GM23248 (cell line): ENCODE measurements at regions not wholly inside any gene's neighbourhood (a gene's known extent, or its start where the extent isn't known, plus 50 kb on each side); places are given as distances from the start of the nearest gene placed in this dataset.

ENCODE experiments used
- EZH2 ChIP-seq: fragments of 200-600 bp; sonication (generic); IDR thresholded peaks from 2 replicates; pipeline ENCODE4 v1.6.1; 2018; ENCODE audit warnings: antibody characterized with exemption, mild to moderate bottlenecking; ENCODE audit not compliant: insufficient read depth, poor library complexity, severe bottlenecking
- EZH2phosphoT487 ChIP-seq: fragments of 200-600 bp; sonication (generic); IDR thresholded peaks from 2 replicates; pipeline ENCODE4 v1.6.1; 2018; ENCODE audit warnings: antibody characterized with exemption, moderate library complexity, mild to moderate bottlenecking, low read depth; ENCODE audit not compliant: insufficient read depth

DNA sequence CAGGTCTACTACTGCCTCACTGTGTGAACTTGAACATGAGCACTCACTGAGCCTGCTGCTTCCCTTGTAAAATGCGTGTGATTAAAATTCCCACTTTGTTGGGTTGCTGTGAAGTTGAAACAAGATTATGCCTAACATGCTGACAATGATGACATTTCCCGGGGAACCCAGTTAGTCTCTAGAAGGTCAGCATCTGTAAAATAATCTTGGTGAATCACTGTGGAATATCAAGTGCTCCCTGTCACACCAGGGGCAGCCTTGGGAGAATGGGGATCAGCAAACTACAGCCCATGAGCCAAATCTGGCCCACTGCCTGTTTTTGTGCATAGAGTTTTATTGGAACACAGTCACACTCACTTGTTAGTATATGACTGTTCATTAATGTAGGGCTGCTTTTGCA, 335.2 kb downstream of the MIAT start:
- no peak for TF ChIP-seq EZH2phosphoT487
- no peak for TF ChIP-seq EZH2
